K562 (cell line): ENCODE measurements at regions not wholly inside any gene's neighbourhood (a gene's known extent, or its start where the extent isn't known, plus 50 kb on each side); places are given as distances from the start of the nearest gene placed in this dataset.

Experiments
- ATAC-seq: fragments of 200-7000 bp; cut with Tn5 transposase; 3 replicates; pipeline ENCODE4 v1.9.1; 2020; ENCODE audit warnings: moderate library complexity
- BruUV-seq: library from RNA; stranded (reverse); fragments of 400-500 nt; replicated peaks from 2 replicates; lab custom pipeline; 2021; lab: Mats Ljungman, UMichigan
- CTCF ChIA-PET: fragments of 300-600 bp; formaldehyde crosslinking; extraction: SDS; loops from one replicate; lab custom pipeline; 2021; ENCODE audit warnings: low intra/inter-chr PET ratio; lab: Yijun Ruan, JAX
- POLR2A ChIA-PET: fragments of 300-600, 350-650 bp; sonication (Branson Sonifier 250); formaldehyde crosslinking; extraction: SDS; loops from one replicate; lab custom pipeline; 2021; ENCODE audit warnings: antibody characterized with exemption, inconsistent platforms; lab: Yijun Ruan, JAX
- DNase-seq, 4 experiments: peaks; one replicate each; pipeline versions ENCODE4 v3.0.0 to v3.0.0-alpha.2; 2011 to 2018; ENCODE audit warnings: low spot score in 3 of 4, mixed read lengths in 3 of 4; ENCODE audit errors: extremely low read depth in 1 of 4
- FAIRE-seq: peaks from 2 replicates; lab custom pipeline; 2011; peaks lifted over from hg19 to GRCh38; lab: Jason Lieb, UNC
- H2AFZ ChIP-seq: 2 replicates; pipeline ENCODE4 v1.6.0; 2011; ENCODE audit warnings: low read depth, low read length, control low read depth, inconsistent platforms
- H3K27ac ChIP-seq: fragments of 200-600 bp; 3 replicates; pipeline ENCODE4 v1.8.0; 2011; ENCODE audit warnings: low read depth, mild to moderate bottlenecking, control low read depth, inconsistent platforms, low read length, moderate library complexity, mixed read lengths; ENCODE audit errors: extremely low read depth
- H3K27me3 ChIP-seq, 2 experiments: fragments of 300-600 bp in 1 of 2; 2 replicates in 1 of 2; 3 replicates in 1 of 2; pipeline versions ENCODE4 v1.6.0 to v1.8.0; 2011; ENCODE audit warnings: inconsistent platforms in 2 of 2, low read length in 2 of 2, mild to moderate bottlenecking in 1 of 2, mixed read lengths in 1 of 2, moderate library complexity in 1 of 2; ENCODE audit not compliant: control insufficient read depth in 2 of 2, insufficient read depth in 2 of 2
- H3K36me3 ChIP-seq: fragments of 300-600 bp; 3 replicates; pipeline ENCODE4 v1.8.0; 2011; ENCODE audit warnings: mild to moderate bottlenecking, low read length, inconsistent platforms; ENCODE audit not compliant: control insufficient read depth, insufficient read depth
- H3K4me1 ChIP-seq, 2 experiments: fragments of 200-600 bp in 1 of 2; replicated peaks in 1 of 2; 2 replicates in 1 of 2; 3 replicates in 1 of 2; pipeline versions ENCODE4 v1.5.1 to v1.8.0; 2011; ENCODE audit warnings: inconsistent platforms in 2 of 2, low read length in 2 of 2, mild to moderate bottlenecking in 1 of 2, mixed read lengths in 1 of 2, moderate library complexity in 1 of 2; ENCODE audit not compliant: control insufficient read depth in 2 of 2, insufficient read depth in 2 of 2
- H3K4me2 ChIP-seq: 2 replicates; pipeline ENCODE4 v1.6.1; 2011; ENCODE audit warnings: low read length, control low read depth, inconsistent platforms, mixed read lengths; ENCODE audit not compliant: insufficient read depth
- H3K4me3 ChIP-seq: fragments of 200-600 bp; sonication (generic), shearing (Covaris generic); 2 replicates; pipeline ENCODE4 v1.5.1; 2016; ENCODE audit warnings: control low read depth, inconsistent platforms
- H3K79me2 ChIP-seq: fragments of 200-600 bp; 3 replicates; pipeline ENCODE4 v1.8.0; 2011; ENCODE audit warnings: low read length, inconsistent platforms; ENCODE audit not compliant: control insufficient read depth, insufficient read depth
- H3K9ac ChIP-seq, 2 experiments: 2 replicates each; pipeline versions ENCODE4 v1.6.0 to v1.6.1; 2011; ENCODE audit warnings: low read depth in 2 of 2, low read length in 2 of 2, control low read depth in 1 of 2, inconsistent platforms in 1 of 2, mild to moderate bottlenecking in 1 of 2, mixed read lengths in 1 of 2; ENCODE audit not compliant: insufficient read depth in 1 of 2
- H3K9me1 ChIP-seq: one replicate; pipeline ENCODE4 v1.6.0; 2011; ENCODE audit warnings: inconsistent platforms, mild to moderate bottlenecking, low read length, moderate library complexity; ENCODE audit not compliant: control insufficient read depth, insufficient read depth
- H3K9me3 ChIP-seq: replicated peaks from 2 replicates; pipeline ENCODE4 v1.5.1; 2011; ENCODE audit warnings: low read depth, low read length, inconsistent platforms; ENCODE audit not compliant: control insufficient read depth, insufficient read depth
- H4K20me1 ChIP-seq: replicated peaks from 2 replicates; pipeline ENCODE4 v1.6.1; 2011; ENCODE audit warnings: low read length, inconsistent platforms, mixed read lengths; ENCODE audit not compliant: control insufficient read depth, insufficient read depth
- ARHGAP35 ChIP-seq: fragments of 450-650 bp; IDR thresholded peaks from 2 replicates; pipeline ENCODE4 v1.6.1; 2018; ENCODE audit not compliant: partially characterized antibody
- ILF3 ChIP-seq: fragments of 450-650 bp; IDR thresholded peaks from 2 replicates; pipeline ENCODE4 v1.6.1; 2018; ENCODE audit warnings: antibody characterized with exemption, mild to moderate bottlenecking, moderate library complexity, borderline replicate concordance
- RCOR1 ChIP-seq, 2 experiments: IDR thresholded peaks; 2 replicates each; pipeline ENCODE4 v1.6.1; 2012; ENCODE audit warnings: low read depth in 2 of 2, low read length in 2 of 2, borderline replicate concordance in 1 of 2, improper control_type of control experiment in 1 of 2
- SRSF1 ChIP-seq: fragments of 200-400 bp; formaldehyde crosslinking; IDR thresholded peaks from 2 replicates; pipeline ENCODE4 v1.6.1; 2017; ENCODE audit warnings: mild to moderate bottlenecking, low read depth, low read length, moderate library complexity
- STAT5B ChIP-seq: fragments of 250-450 bp; sonication (Bioruptor Pico); IDR thresholded peaks from 2 replicates; pipeline ENCODE4 v1.8.0; 2021; ENCODE audit warnings: mild to moderate bottlenecking, inconsistent platforms
- TEAD4 ChIP-seq, 2 experiments: sonication (generic) in 1 of 2; formaldehyde crosslinking in 1 of 2; IDR thresholded peaks; 2 replicates each; pipeline versions ENCODE4 v1.6.1 to v1.8.0; 2012 to 2022; ENCODE audit warnings: borderline replicate concordance in 1 of 2, inconsistent platforms in 1 of 2, low read length in 1 of 2, mild to moderate bottlenecking in 1 of 2, missing genetic modification reagents in 1 of 2
- XRCC5 ChIP-seq: fragments of 200-400 bp; formaldehyde crosslinking; IDR thresholded peaks from 2 replicates; pipeline ENCODE4 v1.6.1; 2017; ENCODE audit warnings: low read depth, mild to moderate bottlenecking, low read length
- ZFX ChIP-seq: sonication (generic); formaldehyde crosslinking; IDR thresholded peaks from 2 replicates; pipeline ENCODE4 v1.8.0; 2022; ENCODE audit warnings: mild to moderate bottlenecking, missing genetic modification reagents, moderate library complexity
- ZNF184 ChIP-seq: sonication (generic); formaldehyde crosslinking; IDR thresholded peaks from 2 replicates; pipeline ENCODE4 v1.5.0; 2020; ENCODE audit warnings: missing genetic modification reagents
- in situ Hi-C: fragments of 300-500 bp; cut with MboI; formaldehyde crosslinking; loops from 4 replicates; pipeline ENCODE4 v1.15.0; 2018; ENCODE audit warnings: inconsistent platforms, mixed read lengths
- intact Hi-C: fragments of 100-400 bp; cut with micrococcal nuclease; formaldehyde crosslinking; loops from 2 replicates; pipeline ENCODE4 v1.14.2; 2022
- TF ChIP-seq, protein P1 (sequence below): fragments of 450-650 bp; IDR thresholded peaks from 2 replicates; pipeline ENCODE4 v1.6.1; 2016; ENCODE audit warnings: borderline replicate concordance
- TF ChIP-seq, protein P2 (sequence below): fragments of 200-800 bp; sonication (Bioruptor generic); IDR thresholded peaks from 2 replicates; pipeline ENCODE4 v1.6.1; 2017; ENCODE audit warnings: missing genetic modification characterization, missing compliant biosample characterization
- TF ChIP-seq, protein P3 (sequence below): fragments of 250-450 bp; sonication (Bioruptor Pico); IDR thresholded peaks from 2 replicates; pipeline ENCODE4 v1.4.0; 2020; ENCODE audit warnings: mild to moderate bottlenecking, moderate library complexity, borderline replicate concordance
- TF ChIP-seq, protein P4 (sequence below): fragments of 450-650 bp; IDR thresholded peaks from 2 replicates; pipeline ENCODE4 v1.6.1; 2016

DNA sequence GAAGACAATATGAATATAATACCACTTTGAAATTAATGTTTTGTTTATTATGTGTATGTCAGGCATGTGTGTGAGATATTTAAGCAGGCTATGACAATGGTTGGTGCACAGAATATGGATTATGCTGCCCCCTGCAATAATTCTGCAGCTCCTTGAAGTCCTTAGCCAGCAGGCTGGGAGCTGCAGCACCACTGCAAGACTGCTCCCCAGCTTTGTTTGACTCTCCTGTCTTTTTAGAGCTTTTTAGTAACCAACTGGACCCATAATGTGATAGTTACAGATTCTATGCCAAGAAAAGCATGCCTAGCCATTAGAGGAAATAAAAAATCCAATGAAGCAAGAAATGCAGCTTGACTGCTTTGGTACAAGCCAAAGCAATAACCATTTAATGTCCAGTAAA lies 535.1 kb downstream of the TMEM135 start:
- H3K36me3 ChIP-seq = no peaks in the 10 kb centered on the region
- BruUV-seq = no TSS peak
- TF ChIP-seq XRCC5 = no peak
- TF ChIP-seq, protein P1, sequence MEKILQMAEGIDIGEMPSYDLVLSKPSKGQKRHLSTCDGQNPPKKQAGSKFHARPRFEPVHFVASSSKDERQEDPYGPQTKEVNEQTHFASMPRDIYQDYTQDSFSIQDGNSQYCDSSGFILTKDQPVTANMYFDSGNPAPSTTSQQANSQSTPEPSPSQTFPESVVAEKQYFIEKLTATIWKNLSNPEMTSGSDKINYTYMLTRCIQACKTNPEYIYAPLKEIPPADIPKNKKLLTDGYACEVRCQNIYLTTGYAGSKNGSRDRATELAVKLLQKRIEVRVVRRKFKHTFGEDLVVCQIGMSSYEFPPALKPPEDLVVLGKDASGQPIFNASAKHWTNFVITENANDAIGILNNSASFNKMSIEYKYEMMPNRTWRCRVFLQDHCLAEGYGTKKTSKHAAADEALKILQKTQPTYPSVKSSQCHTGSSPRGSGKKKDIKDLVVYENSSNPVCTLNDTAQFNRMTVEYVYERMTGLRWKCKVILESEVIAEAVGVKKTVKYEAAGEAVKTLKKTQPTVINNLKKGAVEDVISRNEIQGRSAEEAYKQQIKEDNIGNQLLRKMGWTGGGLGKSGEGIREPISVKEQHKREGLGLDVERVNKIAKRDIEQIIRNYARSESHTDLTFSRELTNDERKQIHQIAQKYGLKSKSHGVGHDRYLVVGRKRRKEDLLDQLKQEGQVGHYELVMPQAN = no peak
- TF ChIP-seq RCOR1 (IDR thresholded peaks at IDR 0.05; ENCODE audit: borderline replicate concordance in 1 of 2, low read depth in 2 of 2, low read length in 2 of 2) = no peak
- no peak for TF ChIP-seq ZNF184 (CRISPR knock-in tag)
- TF ChIP-seq, protein P2, sequence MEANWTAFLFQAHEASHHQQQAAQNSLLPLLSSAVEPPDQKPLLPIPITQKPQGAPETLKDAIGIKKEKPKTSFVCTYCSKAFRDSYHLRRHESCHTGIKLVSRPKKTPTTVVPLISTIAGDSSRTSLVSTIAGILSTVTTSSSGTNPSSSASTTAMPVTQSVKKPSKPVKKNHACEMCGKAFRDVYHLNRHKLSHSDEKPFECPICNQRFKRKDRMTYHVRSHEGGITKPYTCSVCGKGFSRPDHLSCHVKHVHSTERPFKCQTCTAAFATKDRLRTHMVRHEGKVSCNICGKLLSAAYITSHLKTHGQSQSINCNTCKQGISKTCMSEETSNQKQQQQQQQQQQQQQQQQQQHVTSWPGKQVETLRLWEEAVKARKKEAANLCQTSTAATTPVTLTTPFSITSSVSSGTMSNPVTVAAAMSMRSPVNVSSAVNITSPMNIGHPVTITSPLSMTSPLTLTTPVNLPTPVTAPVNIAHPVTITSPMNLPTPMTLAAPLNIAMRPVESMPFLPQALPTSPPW (CRISPR knock-in tag) = no peak
- no peak for TF ChIP-seq ILF3
- no peak for TF ChIP-seq ZFX (CRISPR knock-in tag)
- TF ChIP-seq, protein P3, sequence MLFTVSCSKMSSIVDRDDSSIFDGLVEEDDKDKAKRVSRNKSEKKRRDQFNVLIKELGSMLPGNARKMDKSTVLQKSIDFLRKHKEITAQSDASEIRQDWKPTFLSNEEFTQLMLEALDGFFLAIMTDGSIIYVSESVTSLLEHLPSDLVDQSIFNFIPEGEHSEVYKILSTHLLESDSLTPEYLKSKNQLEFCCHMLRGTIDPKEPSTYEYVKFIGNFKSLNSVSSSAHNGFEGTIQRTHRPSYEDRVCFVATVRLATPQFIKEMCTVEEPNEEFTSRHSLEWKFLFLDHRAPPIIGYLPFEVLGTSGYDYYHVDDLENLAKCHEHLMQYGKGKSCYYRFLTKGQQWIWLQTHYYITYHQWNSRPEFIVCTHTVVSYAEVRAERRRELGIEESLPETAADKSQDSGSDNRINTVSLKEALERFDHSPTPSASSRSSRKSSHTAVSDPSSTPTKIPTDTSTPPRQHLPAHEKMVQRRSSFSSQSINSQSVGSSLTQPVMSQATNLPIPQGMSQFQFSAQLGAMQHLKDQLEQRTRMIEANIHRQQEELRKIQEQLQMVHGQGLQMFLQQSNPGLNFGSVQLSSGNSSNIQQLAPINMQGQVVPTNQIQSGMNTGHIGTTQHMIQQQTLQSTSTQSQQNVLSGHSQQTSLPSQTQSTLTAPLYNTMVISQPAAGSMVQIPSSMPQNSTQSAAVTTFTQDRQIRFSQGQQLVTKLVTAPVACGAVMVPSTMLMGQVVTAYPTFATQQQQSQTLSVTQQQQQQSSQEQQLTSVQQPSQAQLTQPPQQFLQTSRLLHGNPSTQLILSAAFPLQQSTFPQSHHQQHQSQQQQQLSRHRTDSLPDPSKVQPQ (CRISPR knock-in tag) = no peak
- no peak for TF ChIP-seq TEAD4 (IDR thresholded peaks at IDR 0.05; ENCODE audit: low read length)
- no peak for TF ChIP-seq TEAD4 (CRISPR knock-in tag; IDR thresholded peaks at IDR 0.05; ENCODE audit: borderline replicate concordance)
- TF ChIP-seq ARHGAP35 = no peak
- TF ChIP-seq SRSF1 = no peak
- TF ChIP-seq STAT5B = no peak
- TF ChIP-seq, protein P4, sequence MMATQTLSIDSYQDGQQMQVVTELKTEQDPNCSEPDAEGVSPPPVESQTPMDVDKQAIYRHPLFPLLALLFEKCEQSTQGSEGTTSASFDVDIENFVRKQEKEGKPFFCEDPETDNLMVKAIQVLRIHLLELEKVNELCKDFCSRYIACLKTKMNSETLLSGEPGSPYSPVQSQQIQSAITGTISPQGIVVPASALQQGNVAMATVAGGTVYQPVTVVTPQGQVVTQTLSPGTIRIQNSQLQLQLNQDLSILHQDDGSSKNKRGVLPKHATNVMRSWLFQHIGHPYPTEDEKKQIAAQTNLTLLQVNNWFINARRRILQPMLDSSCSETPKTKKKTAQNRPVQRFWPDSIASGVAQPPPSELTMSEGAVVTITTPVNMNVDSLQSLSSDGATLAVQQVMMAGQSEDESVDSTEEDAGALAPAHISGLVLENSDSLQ = no peak

More for the DNA sequence above, 535.1 kb downstream of the TMEM135 start:
- FAIRE-seq (no peak), ATAC-seq (no peak), DNase-seq (no peak)
- ChIA-PET POLR2A (no interaction called here), CTCF (no interaction called here)
- no peak overlapping the region for H3K9ac ChIP-seq
- H3K27ac ChIP-seq = no peak overlapping the region
- H4K20me1 ChIP-seq = no peaks in the 10 kb centered on the region
- no peak overlapping the region for H3K4me2 ChIP-seq
- no peaks in the 10 kb centered on the region for H3K9me3 ChIP-seq
- no peak overlapping the region for H2AFZ ChIP-seq
- H3K4me3 ChIP-seq = no peak overlapping the region
- H3K27me3 ChIP-seq = no peaks in the 10 kb centered on the region
- no peaks in the 10 kb centered on the region for H3K9me1 ChIP-seq
- no peaks in the 10 kb centered on the region for H3K79me2 ChIP-seq
- intact Hi-C loops (no loop called here), in situ Hi-C loops (no loop called here)
- H3K4me1 ChIP-seq = no peaks in the 10 kb centered on the region
